ENCODE measurements at regions not wholly inside any gene's neighbourhood (a gene's known extent, or its start where the extent isn't known, plus 50 kb on each side); places are given as distances from the start of the nearest gene placed in this dataset.

DNA sequence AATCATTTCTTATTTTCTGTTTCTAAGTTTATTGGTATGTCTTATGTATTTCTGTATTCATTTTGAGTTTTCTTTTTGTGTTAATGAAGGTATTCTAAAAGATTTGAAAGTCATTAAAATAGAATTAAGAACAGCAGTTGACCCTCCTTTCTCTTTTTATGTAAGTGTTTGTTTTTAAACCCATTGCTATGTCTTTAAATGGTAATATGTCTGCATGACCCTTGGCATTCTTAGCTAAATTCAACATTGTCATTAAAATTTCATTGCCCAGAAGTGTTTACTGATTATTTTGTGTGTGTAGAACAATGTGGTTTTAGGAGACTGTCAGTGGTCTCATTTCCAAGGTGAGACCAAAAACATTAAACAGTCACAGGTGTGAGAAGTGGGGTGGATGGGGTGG is 197.8 kb downstream of the PCDH7 start:
- Histone ChIP-seq H4K20me1 (ENCODE audit: low read depth) (no peaks in the 10 kb centered on the region), H3K9ac (no peak overlapping the region), H3K9me3 (ENCODE audit: low read depth) (no peaks in the 10 kb centered on the region), H2AFZ (replicated peaks) (no peak overlapping the region), H3K27ac (no peak overlapping the region), H3F3A (ENCODE audit: low read depth) (no peaks in the 10 kb centered on the region), H3K4me1 (peaks cover 14% of the 10 kb centered on the region), H3K36me3 (no peaks in the 10 kb centered on the region), H3K27me3 (no peaks in the 10 kb centered on the region), H3K4me2 (no peak overlapping the region), H3K4me3 (no peak overlapping the region), H3K79me2 (ENCODE audit: low read depth) (no peaks in the 10 kb centered on the region)
- H3K36me3 Mint-ChIP-seq, result peaks cover 2% of the 10 kb centered on the region
- no peak for DNase-seq (ENCODE audit: low spot score)
- no peak overlapping the region for H3K4me3 Mint-ChIP-seq
- peaks cover 4% of the 10 kb centered on the region for H3K27me3 Mint-ChIP-seq (ENCODE audit: insufficient read depth, low read depth)
- peaks cover 5% of the 10 kb centered on the region for H3K4me1 Mint-ChIP-seq
- no peak overlapping the region for H3K27ac Mint-ChIP-seq
- H3K9me3 Mint-ChIP-seq, result no peaks in the 10 kb centered on the region
- TF ChIP-seq, protein P1, sequence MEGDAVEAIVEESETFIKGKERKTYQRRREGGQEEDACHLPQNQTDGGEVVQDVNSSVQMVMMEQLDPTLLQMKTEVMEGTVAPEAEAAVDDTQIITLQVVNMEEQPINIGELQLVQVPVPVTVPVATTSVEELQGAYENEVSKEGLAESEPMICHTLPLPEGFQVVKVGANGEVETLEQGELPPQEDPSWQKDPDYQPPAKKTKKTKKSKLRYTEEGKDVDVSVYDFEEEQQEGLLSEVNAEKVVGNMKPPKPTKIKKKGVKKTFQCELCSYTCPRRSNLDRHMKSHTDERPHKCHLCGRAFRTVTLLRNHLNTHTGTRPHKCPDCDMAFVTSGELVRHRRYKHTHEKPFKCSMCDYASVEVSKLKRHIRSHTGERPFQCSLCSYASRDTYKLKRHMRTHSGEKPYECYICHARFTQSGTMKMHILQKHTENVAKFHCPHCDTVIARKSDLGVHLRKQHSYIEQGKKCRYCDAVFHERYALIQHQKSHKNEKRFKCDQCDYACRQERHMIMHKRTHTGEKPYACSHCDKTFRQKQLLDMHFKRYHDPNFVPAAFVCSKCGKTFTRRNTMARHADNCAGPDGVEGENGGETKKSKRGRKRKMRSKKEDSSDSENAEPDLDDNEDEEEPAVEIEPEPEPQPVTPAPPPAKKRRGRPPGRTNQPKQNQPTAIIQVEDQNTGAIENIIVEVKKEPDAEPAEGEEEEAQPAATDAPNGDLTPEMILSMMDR (IDR thresholded peaks at IDR 0.05), result no peak
- TF ChIP-seq EZH2 (IDR thresholded peaks at IDR 0.05), result no peak
- TF ChIP-seq EZH2phosphoT487 (IDR thresholded peaks at IDR 0.05), result no peak

DNA sequence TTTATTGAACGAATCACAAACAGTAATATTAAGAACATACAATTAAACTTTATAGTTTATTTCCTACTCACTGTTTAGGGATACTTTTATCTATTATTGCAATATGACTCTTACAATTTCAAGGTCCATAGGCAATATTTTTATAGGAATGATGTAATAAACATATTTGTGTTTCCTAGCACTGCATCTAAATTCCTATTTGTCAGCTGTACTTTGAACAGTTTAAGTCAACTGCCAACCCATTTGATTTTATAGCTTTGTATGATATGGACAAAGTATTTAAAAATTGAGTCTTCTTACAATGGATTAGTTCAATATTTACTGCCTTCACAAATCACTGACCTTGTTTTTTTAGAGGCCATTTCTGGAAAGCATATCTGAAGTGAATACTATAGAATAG is 199.3 kb downstream of the PCDH7 start:
- Histone ChIP-seq H3K27me3 (no peaks in the 10 kb centered on the region), H3K79me2 (ENCODE audit: low read depth) (no peaks in the 10 kb centered on the region), H2AFZ (replicated peaks) (no peak overlapping the region), H3K36me3 (no peaks in the 10 kb centered on the region), H4K20me1 (ENCODE audit: low read depth) (no peaks in the 10 kb centered on the region), H3K27ac (no peak overlapping the region), H3K4me2 (no peak overlapping the region), H3K9ac (no peak overlapping the region), H3F3A (ENCODE audit: low read depth) (no peaks in the 10 kb centered on the region), H3K9me3 (ENCODE audit: low read depth) (no peaks in the 10 kb centered on the region), H3K4me1 (peaks cover 18% of the 10 kb centered on the region), H3K4me3 (no peak overlapping the region)
- DNase-seq (ENCODE audit: low spot score), result no peak
- peaks cover 8% of the 10 kb centered on the region for H3K4me1 Mint-ChIP-seq
- TF ChIP-seq, protein P1 (IDR thresholded peaks at IDR 0.05), result no peak
- no peak for TF ChIP-seq EZH2 (IDR thresholded peaks at IDR 0.05)
- TF ChIP-seq EZH2phosphoT487 (IDR thresholded peaks at IDR 0.05), result no peak
- H3K27me3 Mint-ChIP-seq (ENCODE audit: insufficient read depth, low read depth), result peaks cover 4% of the 10 kb centered on the region
- no peak overlapping the region for H3K27ac Mint-ChIP-seq
- peaks cover 2% of the 10 kb centered on the region for H3K36me3 Mint-ChIP-seq
- H3K9me3 Mint-ChIP-seq, result no peaks in the 10 kb centered on the region
- no peak overlapping the region for H3K4me3 Mint-ChIP-seq

- H3K27ac ChIP-seq, result no peak overlapping the region
- H3K27ac Mint-ChIP-seq, result no peak overlapping the region
- no peak overlapping the region for H3K4me2 ChIP-seq
- peaks cover 2% of the 10 kb centered on the region for H3K36me3 Mint-ChIP-seq
- H3K4me1 Mint-ChIP-seq, result peaks cover 8% of the 10 kb centered on the region
- no peaks in the 10 kb centered on the region for H3K27me3 ChIP-seq
- DNase-seq (ENCODE audit: low spot score), result peak; percentile 40
- H3K4me3 Mint-ChIP-seq, result no peak overlapping the region
- H3K79me2 ChIP-seq (ENCODE audit: low read depth), result no peaks in the 10 kb centered on the region
- no peaks in the 10 kb centered on the region for H4K20me1 ChIP-seq (ENCODE audit: low read depth)
- peaks cover 4% of the 10 kb centered on the region for H3K27me3 Mint-ChIP-seq (ENCODE audit: insufficient read depth, low read depth)
- H3K36me3 ChIP-seq, result no peaks in the 10 kb centered on the region
- no peaks in the 10 kb centered on the region for H3F3A ChIP-seq (ENCODE audit: low read depth)
- no peak overlapping the region for H3K9ac ChIP-seq
- H3K9me3 ChIP-seq (ENCODE audit: low read depth), result no peaks in the 10 kb centered on the region
- H3K4me1 ChIP-seq, result peaks cover 18% of the 10 kb centered on the region
- no peaks in the 10 kb centered on the region for H3K9me3 Mint-ChIP-seq
- TF ChIP-seq, protein P1 (IDR thresholded peaks at IDR 0.05), result no peak
- TF ChIP-seq EZH2phosphoT487 (IDR thresholded peaks at IDR 0.05) (no peak), EZH2 (IDR thresholded peaks at IDR 0.05) (no peak)
- H3K4me3 ChIP-seq, result no peak overlapping the region
- no peak overlapping the region for H2AFZ ChIP-seq (replicated peaks)
Measured at GRCh38 chr4:30920043-30920442, 199.9 kb downstream of the PCDH7 start.

All from neural progenitor cell (in vitro differentiated cells).